Suprapubic skin (tissue), 4 donors: ENCODE measurements at regions not wholly inside any gene's neighbourhood (a gene's known extent, or its start where the extent isn't known, plus 50 kb on each side); places are given as distances from the start of the nearest gene placed in this dataset.

ENCODE experiments used
- CTCF ChIP-seq, 2 donors: fragments of 200-600 bp in 1 of 2; fragments of 450-650 bp in 1 of 2; sonication (generic) in 1 of 2; IDR thresholded peaks; one replicate each; pipeline ENCODE4 v1.5.1; 2016 to 2019; ENCODE audit warnings: antibody characterized with exemption in 2 of 2, mild to moderate bottlenecking in 1 of 2, moderate library complexity in 1 of 2
- EP300 ChIP-seq: sonication (generic); formaldehyde crosslinking; IDR thresholded peaks from one replicate; pipeline ENCODE4 v1.6.1; 2017; ENCODE audit warnings: antibody characterized with exemption
- POLR2A ChIP-seq, 2 donors: fragments of 450-650 bp; IDR thresholded peaks; one replicate each; pipeline ENCODE4 v1.6.1; 2017; ENCODE audit warnings: antibody characterized with exemption in 2 of 2, mild to moderate bottlenecking in 2 of 2, moderate library complexity in 2 of 2
- POLR2AphosphoS5 ChIP-seq, 3 donors: sonication (generic); formaldehyde crosslinking; IDR thresholded peaks; one replicate each; pipeline ENCODE4 v1.6.1; 2017; ENCODE audit warnings: antibody characterized with exemption in 3 of 3

GRCh38 chr1:81029266-81029665, 771.5 kb upstream of the ADGRL2 start:
- TF ChIP-seq POLR2A (IDR thresholded peaks at IDR 0.05) (no peak), CTCF (IDR thresholded peaks at IDR 0.05) (no peak), POLR2AphosphoS5 (IDR thresholded peaks at IDR 0.05) (no peak), EP300 (no peak)
